ENCODE measurements at regions not wholly inside any gene's neighbourhood (a gene's known extent, or its start where the extent isn't known, plus 50 kb on each side); places are given as distances from the start of the nearest gene placed in this dataset.

DNA sequence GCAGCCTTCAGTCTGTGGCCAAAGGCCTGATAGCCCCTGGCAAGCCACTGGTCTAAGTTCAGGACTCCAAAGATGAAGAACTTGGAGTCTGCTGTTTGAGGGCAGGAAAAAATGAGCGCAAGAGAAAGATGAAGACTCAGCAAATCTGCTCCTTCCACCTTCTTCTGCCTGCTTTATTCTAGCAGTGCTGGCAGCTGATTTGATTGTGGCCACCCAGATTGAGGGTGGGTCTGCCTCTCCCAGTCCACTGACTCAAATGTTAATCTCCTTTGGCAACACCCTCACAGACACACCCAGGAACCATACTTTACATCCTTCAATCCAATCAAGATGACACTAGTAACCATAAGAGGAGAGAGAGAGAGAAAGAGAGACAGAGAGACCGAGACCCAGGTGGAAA, 127.6 kb downstream of the UTP18 start:
- Histone ChIP-seq H3K4me3 (ENCODE audit: low read length in 2 of 2) (no peak overlapping the region), H3K27ac (ENCODE audit: low read length) (no peak overlapping the region), H3K9me3 (ENCODE audit: control insufficient read depth in 2 of 2, low read length in 2 of 2) (no peaks in the 10 kb centered on the region), H3K36me3 (ENCODE audit: control insufficient read depth in 2 of 2, insufficient read depth in 2 of 2, low read length in 2 of 2) (no peaks in the 10 kb centered on the region), H3K9ac (ENCODE audit: low read length in 2 of 2) (no peak overlapping the region), H3K4me1 (ENCODE audit: control insufficient read depth, insufficient read depth, low read length) (no peaks in the 10 kb centered on the region), H3K27me3 (ENCODE audit: control insufficient read depth in 1 of 2, insufficient read depth in 2 of 2, low read length in 2 of 2) (no peaks in the 10 kb centered on the region)

- no peak overlapping the region for H3K27ac ChIP-seq (ENCODE audit: low read length)
- no peak overlapping the region for H3K9ac ChIP-seq (ENCODE audit: low read length in 2 of 2)
- H3K4me3 ChIP-seq (ENCODE audit: low read length in 2 of 2): no peak overlapping the region
Observed at GRCh38 chr17:51389875-51390274, 129.5 kb downstream of the UTP18 start.

DNA sequence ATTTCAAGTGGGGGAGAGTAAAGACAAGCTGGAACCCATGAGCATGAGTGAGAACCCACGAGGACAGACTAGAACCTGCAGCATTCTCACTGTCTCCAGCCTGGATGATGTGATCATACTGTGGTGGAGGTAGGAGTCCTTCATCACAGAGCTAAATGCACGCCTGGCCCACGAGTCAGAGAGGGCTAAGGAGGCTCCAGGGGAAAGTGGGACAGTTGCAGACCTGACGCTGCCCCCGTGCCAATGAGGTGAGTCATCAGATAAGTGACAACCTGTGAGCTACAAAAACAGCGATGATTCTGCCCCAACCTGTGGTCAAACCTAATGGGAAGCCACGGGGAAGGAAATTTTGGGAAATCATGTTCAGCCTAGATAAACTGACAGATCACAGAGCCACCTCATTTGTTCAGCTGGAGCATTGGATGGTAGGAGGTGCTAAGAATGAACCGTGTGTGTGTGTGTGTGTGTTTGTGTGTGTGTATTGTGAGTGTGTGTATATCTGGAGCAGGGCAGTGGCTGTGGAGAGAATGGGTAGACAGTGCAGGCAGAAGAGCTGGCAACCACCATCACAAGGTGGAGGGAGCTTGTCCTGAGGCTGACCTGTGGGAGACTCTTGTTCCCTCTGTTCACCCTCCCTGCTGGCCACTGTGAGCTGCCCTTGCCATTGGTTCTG, 131.8 kb downstream of the UTP18 start:
- Histone ChIP-seq H3K4me3 (ENCODE audit: low read length in 2 of 2) (no peak overlapping the region), H3K9me3 (ENCODE audit: control insufficient read depth in 2 of 2, low read length in 2 of 2) (no peaks in the 10 kb centered on the region), H3K36me3 (ENCODE audit: control insufficient read depth in 2 of 2, insufficient read depth in 2 of 2, low read length in 2 of 2) (no peaks in the 10 kb centered on the region), H3K4me1 (ENCODE audit: control insufficient read depth, insufficient read depth, low read length) (no peaks in the 10 kb centered on the region), H3K9ac (ENCODE audit: low read length in 2 of 2) (no peak overlapping the region), H3K27me3 (ENCODE audit: control insufficient read depth in 1 of 2, insufficient read depth in 2 of 2, low read length in 2 of 2) (no peaks in the 10 kb centered on the region), H3K27ac (ENCODE audit: low read length) (no peak overlapping the region)

More at GRCh38 chr17:51389875-51390274, 129.5 kb downstream of the UTP18 start:
- Histone ChIP-seq H3K4me1 (ENCODE audit: control insufficient read depth, insufficient read depth, low read length) (no peaks in the 10 kb centered on the region), H3K27me3 (ENCODE audit: control insufficient read depth in 1 of 2, insufficient read depth in 2 of 2, low read length in 2 of 2) (no peaks in the 10 kb centered on the region), H3K36me3 (ENCODE audit: control insufficient read depth in 2 of 2, insufficient read depth in 2 of 2, low read length in 2 of 2) (no peaks in the 10 kb centered on the region), H3K9me3 (ENCODE audit: control insufficient read depth in 2 of 2, low read length in 2 of 2) (no peaks in the 10 kb centered on the region)

DNA sequence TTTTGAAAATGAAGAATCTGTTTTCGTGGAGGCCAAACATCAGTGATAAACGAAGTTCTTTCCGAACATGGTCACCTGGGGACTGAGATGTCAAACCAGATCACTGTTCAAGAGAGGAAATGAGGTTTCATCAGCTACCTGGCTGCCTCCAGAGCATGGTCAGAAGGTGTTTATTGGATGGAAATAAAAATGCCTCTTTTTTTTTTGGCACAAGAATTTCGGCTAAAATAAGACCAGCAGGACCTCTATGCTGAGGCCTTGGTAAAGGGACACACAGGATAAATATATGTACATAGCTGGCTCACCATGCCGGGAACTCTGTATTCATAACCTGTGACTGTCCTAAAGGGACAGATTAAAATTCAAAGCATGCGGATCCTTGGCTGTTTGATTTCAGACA, 135.3 kb downstream of the UTP18 start:
- Histone ChIP-seq H3K4me3 (ENCODE audit: low read length in 2 of 2) (no peak overlapping the region), H3K27me3 (ENCODE audit: control insufficient read depth in 1 of 2, insufficient read depth in 2 of 2, low read length in 2 of 2) (no peaks in the 10 kb centered on the region), H3K9me3 (ENCODE audit: control insufficient read depth in 2 of 2, low read length in 2 of 2) (no peaks in the 10 kb centered on the region), H3K36me3 (ENCODE audit: control insufficient read depth in 2 of 2, insufficient read depth in 2 of 2, low read length in 2 of 2) (no peaks in the 10 kb centered on the region), H3K4me1 (ENCODE audit: control insufficient read depth, insufficient read depth, low read length) (no peaks in the 10 kb centered on the region), H3K9ac (ENCODE audit: low read length in 2 of 2) (no peak overlapping the region), H3K27ac (ENCODE audit: low read length) (no peak overlapping the region)

DNA sequence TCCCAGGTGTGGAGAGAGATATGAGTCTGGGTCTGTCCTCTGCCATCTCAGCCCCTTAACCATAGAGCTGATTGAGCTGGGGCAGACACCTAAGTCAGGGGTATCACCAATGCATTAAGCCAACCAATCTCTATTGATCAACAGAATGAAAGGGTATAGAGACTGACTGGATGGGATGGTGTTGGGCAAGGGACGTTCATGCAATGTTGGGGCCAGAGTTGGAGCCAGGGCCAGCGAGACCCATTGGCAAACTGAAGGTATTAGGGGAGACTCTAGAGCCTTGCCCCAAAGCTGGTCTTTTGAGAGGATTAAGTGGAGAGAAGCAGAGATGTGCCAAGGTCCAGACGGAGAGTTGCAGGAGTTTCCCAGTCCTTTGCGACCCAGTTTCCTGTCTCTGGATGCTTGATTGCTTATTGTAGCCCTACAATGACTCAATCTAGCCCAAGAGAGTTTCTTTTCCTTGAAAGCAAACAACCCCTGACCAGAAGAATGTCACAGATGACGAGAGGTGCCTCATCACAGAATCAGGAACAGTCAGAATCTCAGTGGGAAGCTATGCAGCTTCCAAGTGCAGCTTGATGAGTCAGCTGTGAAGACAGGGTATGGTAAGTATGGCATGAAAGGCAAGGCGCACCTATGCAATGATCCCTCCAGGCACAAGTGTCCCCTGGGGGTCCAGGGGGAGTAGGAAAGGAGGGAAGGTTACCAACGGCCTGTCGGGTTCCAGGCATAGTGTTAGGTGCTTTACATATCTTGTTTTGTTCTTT, 137.2 kb downstream of the UTP18 start:
- Histone ChIP-seq H3K27ac (ENCODE audit: low read length) (no peak overlapping the region), H3K9me3 (ENCODE audit: control insufficient read depth in 2 of 2, low read length in 2 of 2) (no peaks in the 10 kb centered on the region), H3K9ac (ENCODE audit: low read length in 2 of 2) (no peak overlapping the region), H3K4me3 (ENCODE audit: low read length in 2 of 2) (no peak overlapping the region), H3K4me1 (ENCODE audit: control insufficient read depth, insufficient read depth, low read length) (no peaks in the 10 kb centered on the region), H3K36me3 (ENCODE audit: control insufficient read depth in 2 of 2, insufficient read depth in 2 of 2, low read length in 2 of 2) (no peaks in the 10 kb centered on the region), H3K27me3 (ENCODE audit: control insufficient read depth in 1 of 2, insufficient read depth in 2 of 2, low read length in 2 of 2) (peaks cover 0 to 2% of the 10 kb centered on the region in 2 donors)

DNA sequence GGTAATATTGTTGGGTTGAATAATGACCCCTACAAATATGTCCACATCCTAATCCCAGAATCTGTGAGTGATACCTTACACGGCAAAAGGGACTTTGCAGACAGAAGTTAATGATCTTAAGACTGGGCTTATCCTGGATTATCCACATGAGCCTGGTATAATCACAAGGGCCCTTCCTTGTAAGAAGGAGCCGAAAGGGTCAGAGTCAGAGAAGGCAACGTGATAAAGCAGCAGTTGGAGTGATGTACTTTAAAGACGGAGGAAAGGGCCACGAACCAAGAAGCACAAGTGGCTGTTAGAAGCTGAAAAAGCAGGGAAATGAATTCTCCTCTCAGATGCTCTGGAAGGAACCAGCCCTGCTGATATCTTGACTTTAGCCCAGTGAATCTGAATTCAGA, 137.8 kb downstream of the UTP18 start:
- Histone ChIP-seq H3K36me3 (ENCODE audit: control insufficient read depth in 2 of 2, insufficient read depth in 2 of 2, low read length in 2 of 2) (no peaks in the 10 kb centered on the region), H3K9ac (ENCODE audit: low read length in 2 of 2) (no peak overlapping the region), H3K27ac (ENCODE audit: low read length) (no peak overlapping the region)

DNA sequence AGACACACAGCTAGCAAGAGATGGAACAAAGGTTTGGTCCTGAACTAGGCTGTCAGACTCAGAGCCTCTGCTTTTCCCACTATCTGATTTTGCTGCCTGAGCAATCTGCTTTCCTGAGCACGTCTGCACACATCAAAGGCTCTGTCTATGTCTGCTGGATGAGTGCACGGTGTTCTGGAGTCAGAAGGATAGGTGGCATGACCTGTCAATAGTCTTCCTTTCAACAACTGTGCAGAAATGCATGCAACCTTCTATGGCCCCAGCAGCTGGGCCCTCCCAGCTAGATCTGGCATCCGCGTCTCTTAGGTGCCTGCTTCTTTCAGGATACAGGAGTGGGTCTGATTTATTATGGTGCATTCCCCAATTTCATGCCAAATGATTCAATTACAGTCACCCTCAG, 138.3 kb downstream of the UTP18 start:
- no peak overlapping the region for H3K27ac ChIP-seq (ENCODE audit: low read length)
- peaks cover 0 to 2% of the 10 kb centered on the region in 2 donors for H3K27me3 ChIP-seq (ENCODE audit: control insufficient read depth in 1 of 2, insufficient read depth in 2 of 2, low read length in 2 of 2)
- no peak overlapping the region for H3K9ac ChIP-seq (ENCODE audit: low read length in 2 of 2)
- H3K4me1 ChIP-seq (ENCODE audit: control insufficient read depth, insufficient read depth, low read length): no peaks in the 10 kb centered on the region
- H3K36me3 ChIP-seq (ENCODE audit: control insufficient read depth in 2 of 2, insufficient read depth in 2 of 2, low read length in 2 of 2): no peaks in the 10 kb centered on the region
- H3K9me3 ChIP-seq (ENCODE audit: control insufficient read depth in 2 of 2, low read length in 2 of 2): no peaks in the 10 kb centered on the region
- H3K4me3 ChIP-seq (ENCODE audit: low read length in 2 of 2): no peak overlapping the region

More for the DNA sequence above, 137.8 kb downstream of the UTP18 start:
- Histone ChIP-seq H3K4me1 (ENCODE audit: control insufficient read depth, insufficient read depth, low read length) (no peaks in the 10 kb centered on the region), H3K4me3 (ENCODE audit: low read length in 2 of 2) (no peak overlapping the region), H3K27me3 (ENCODE audit: control insufficient read depth in 1 of 2, insufficient read depth in 2 of 2, low read length in 2 of 2) (peaks cover 0 to 2% of the 10 kb centered on the region in 2 donors), H3K9me3 (ENCODE audit: control insufficient read depth in 2 of 2, low read length in 2 of 2) (no peaks in the 10 kb centered on the region)

GRCh38 chr17:51401279-51401678, 140.9 kb downstream of the UTP18 start:
- no peak overlapping the region for H3K9ac ChIP-seq (ENCODE audit: low read length in 2 of 2)
- H3K4me3 ChIP-seq (ENCODE audit: low read length in 2 of 2): no peak overlapping the region
- H3K36me3 ChIP-seq (ENCODE audit: control insufficient read depth in 2 of 2, insufficient read depth in 2 of 2, low read length in 2 of 2): no peaks in the 10 kb centered on the region
- no peaks in the 10 kb centered on the region for H3K4me1 ChIP-seq (ENCODE audit: control insufficient read depth, insufficient read depth, low read length)
- no peak overlapping the region for H3K27ac ChIP-seq (ENCODE audit: low read length)
- peaks cover 0 to 2% of the 10 kb centered on the region in 2 donors for H3K27me3 ChIP-seq (ENCODE audit: control insufficient read depth in 1 of 2, insufficient read depth in 2 of 2, low read length in 2 of 2)
- no peaks in the 10 kb centered on the region for H3K9me3 ChIP-seq (ENCODE audit: control insufficient read depth in 2 of 2, low read length in 2 of 2)

DNA sequence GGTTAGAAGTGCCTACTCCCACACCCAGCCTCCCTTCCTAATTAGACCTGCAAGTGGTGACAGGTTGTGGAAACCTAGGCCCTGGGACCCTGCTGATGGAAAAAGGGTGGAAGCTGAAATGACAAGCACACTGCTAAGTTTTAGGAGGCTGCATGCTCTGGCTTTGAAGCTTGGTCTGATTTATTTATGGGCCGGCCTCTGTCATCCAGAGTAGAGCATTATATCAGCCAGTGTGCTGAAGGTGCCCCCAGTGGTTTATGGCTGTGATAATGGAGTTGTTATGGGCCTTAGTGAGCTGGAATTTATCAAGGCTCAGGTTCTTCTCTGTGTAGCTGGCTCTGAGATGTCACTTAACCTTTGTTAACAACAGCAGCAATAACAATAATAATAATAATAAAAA, 142.6 kb downstream of the UTP18 start:
- H3K9me3 ChIP-seq (ENCODE audit: control insufficient read depth in 2 of 2, low read length in 2 of 2): no peaks in the 10 kb centered on the region
- no peaks in the 10 kb centered on the region for H3K4me1 ChIP-seq (ENCODE audit: control insufficient read depth, insufficient read depth, low read length)
- H3K36me3 ChIP-seq (ENCODE audit: control insufficient read depth in 2 of 2, insufficient read depth in 2 of 2, low read length in 2 of 2): no peaks in the 10 kb centered on the region
- H3K27me3 ChIP-seq (ENCODE audit: control insufficient read depth in 1 of 2, insufficient read depth in 2 of 2, low read length in 2 of 2): peaks cover 0 to 2% of the 10 kb centered on the region in 2 donors
- no peak overlapping the region for H3K4me3 ChIP-seq (ENCODE audit: low read length in 2 of 2)
- no peak overlapping the region for H3K9ac ChIP-seq (ENCODE audit: low read length in 2 of 2)
- no peak overlapping the region for H3K27ac ChIP-seq (ENCODE audit: low read length)

DNA sequence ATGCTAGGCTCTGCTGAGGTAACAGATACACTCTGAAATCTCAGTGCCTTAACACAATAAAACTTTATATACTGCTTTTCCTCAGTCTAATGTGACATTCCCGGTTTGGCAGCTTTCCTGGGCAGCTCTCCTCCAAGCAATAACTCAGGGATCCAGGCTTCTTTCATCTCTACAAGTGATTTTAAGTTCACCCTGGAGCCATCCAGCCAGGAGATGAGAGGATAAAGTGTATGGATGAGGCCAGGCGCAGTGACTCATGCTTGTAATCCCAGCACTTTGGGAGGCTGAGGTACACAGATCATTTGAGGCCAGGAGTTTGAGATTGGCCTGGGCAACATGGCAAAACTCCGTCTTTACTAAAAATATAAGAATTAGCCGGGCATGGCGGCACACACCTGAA, 147.2 kb downstream of the UTP18 start:
- H3K4me1 ChIP-seq (ENCODE audit: control insufficient read depth, insufficient read depth, low read length): no peaks in the 10 kb centered on the region
- H3K9ac ChIP-seq (ENCODE audit: low read length in 2 of 2): no peak overlapping the region
- no peak overlapping the region for H3K4me3 ChIP-seq (ENCODE audit: low read length in 2 of 2)
- H3K27me3 ChIP-seq (ENCODE audit: control insufficient read depth in 1 of 2, insufficient read depth in 2 of 2, low read length in 2 of 2): no peaks in the 10 kb centered on the region
- no peaks in the 10 kb centered on the region for H3K36me3 ChIP-seq (ENCODE audit: control insufficient read depth in 2 of 2, insufficient read depth in 2 of 2, low read length in 2 of 2)
- H3K9me3 ChIP-seq (ENCODE audit: control insufficient read depth in 2 of 2, low read length in 2 of 2): peaks cover 0 to 5% of the 10 kb centered on the region in 2 donors
- H3K27ac ChIP-seq (ENCODE audit: low read length): no peak overlapping the region

DNA sequence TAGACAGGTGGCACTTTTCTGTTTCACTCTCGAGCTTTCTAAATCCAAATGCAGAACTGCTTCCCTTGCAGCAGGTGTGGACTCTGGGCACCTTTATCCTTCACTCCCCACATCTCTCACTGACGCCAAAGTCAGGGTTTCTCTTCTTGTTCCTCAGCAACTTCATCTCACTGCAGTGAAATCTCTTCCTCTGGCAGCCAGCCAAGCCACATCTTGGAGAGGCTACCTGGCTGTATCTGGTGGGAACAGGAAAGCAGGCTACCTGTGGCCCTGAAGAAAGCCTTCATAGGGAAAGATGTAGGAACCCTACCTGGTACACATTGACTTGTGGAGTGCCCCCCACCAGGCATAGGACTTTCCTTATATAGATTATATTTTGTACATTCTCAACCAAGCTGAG, 159.1 kb downstream of the UTP18 start:
- no peaks in the 10 kb centered on the region for H3K4me1 ChIP-seq (ENCODE audit: control insufficient read depth, insufficient read depth, low read length)

More for the DNA sequence above, 159.1 kb downstream of the UTP18 start:
- H3K36me3 ChIP-seq (ENCODE audit: control insufficient read depth in 2 of 2, insufficient read depth in 2 of 2, low read length in 2 of 2): no peaks in the 10 kb centered on the region
- H3K9me3 ChIP-seq (ENCODE audit: control insufficient read depth in 2 of 2, low read length in 2 of 2): no peaks in the 10 kb centered on the region
- no peak overlapping the region for H3K9ac ChIP-seq (ENCODE audit: low read length in 2 of 2)
- peaks cover 0 to 7% of the 10 kb centered on the region in 2 donors for H3K27me3 ChIP-seq (ENCODE audit: control insufficient read depth in 1 of 2, insufficient read depth in 2 of 2, low read length in 2 of 2)
- H3K27ac ChIP-seq (ENCODE audit: low read length): no peak overlapping the region
- H3K4me3 ChIP-seq (ENCODE audit: low read length in 2 of 2): no peak overlapping the region
